GM18505 (cell line): ENCODE measurements at regions not wholly inside any gene's neighbourhood (a gene's known extent, or its start where the extent isn't known, plus 50 kb on each side); places are given as distances from the start of the nearest gene placed in this dataset.

Experiments used
- ATAC-seq: cut with Tn5 transposase; IDR thresholded peaks from one replicate; pipeline ENCODE4 v1.9.1; 2021; ENCODE audit not compliant: unreplicated experiment
- POLR2A ChIP-seq: IDR thresholded peaks from 4 replicates; pipeline ENCODE4 v1.6.1; 2011; ENCODE audit warnings: borderline replicate concordance; ENCODE audit not compliant: insufficient read depth, insufficient read length; ENCODE audit errors: extremely low read depth

GRCh38 chr2:66382091-66382490, 52.8 kb upstream of the MEIS1 start:
- ATAC-seq, result no peak
- TF ChIP-seq POLR2A, result no peak

- TF ChIP-seq POLR2A, result no peak
These were observed 55.5 kb upstream of the MEIS1 start for GRCh38 chr2:66379473-66379872.

GRCh38 chr2:66377832-66378231, 57.1 kb upstream of the MEIS1 start:
- TF ChIP-seq POLR2A, result no peak
- ATAC-seq, result no peak

More at GRCh38 chr2:66379473-66379872, 55.5 kb upstream of the MEIS1 start:
- ATAC-seq, result no peak

- no peak for ATAC-seq
- no peak for TF ChIP-seq POLR2A
These were observed 64.1 kb upstream of the MEIS1 start for GRCh38 chr2:66370824-66371223.

GRCh38 chr2:66366619-66367018, 68.3 kb upstream of the MEIS1 start:
- no peak for TF ChIP-seq POLR2A
- ATAC-seq, result no peak

- TF ChIP-seq POLR2A, result no peak
- no peak for ATAC-seq
These were observed 70.2 kb upstream of the MEIS1 start for GRCh38 chr2:66364495-66365333.

- TF ChIP-seq POLR2A, result no peak
- ATAC-seq, result no peak
These were observed 72.2 kb upstream of the MEIS1 start for GRCh38 chr2:66362701-66363100.

- no peak for TF ChIP-seq POLR2A
- ATAC-seq, result no peak
These were observed 88.7 kb upstream of the MEIS1 start for GRCh38 chr2:66346231-66346664.

GRCh38 chr2:66344087-66344663, 90.8 kb upstream of the MEIS1 start:
- no peak for TF ChIP-seq POLR2A

GRCh38 chr2:66343259-66343658, 91.7 kb upstream of the MEIS1 start:
- ATAC-seq, result no peak
- no peak for TF ChIP-seq POLR2A

More at GRCh38 chr2:66344087-66344663, 90.8 kb upstream of the MEIS1 start:
- ATAC-seq, result no peak

GRCh38 chr2:66340521-66340920, 94.4 kb upstream of the MEIS1 start:
- no peak for TF ChIP-seq POLR2A
- ATAC-seq, result no peak

- no peak for ATAC-seq
- no peak for TF ChIP-seq POLR2A
These were observed 100.5 kb upstream of the MEIS1 start for GRCh38 chr2:66334237-66335029.

- TF ChIP-seq POLR2A, result no peak
- no peak for ATAC-seq
These were observed 103.7 kb upstream of the MEIS1 start for GRCh38 chr2:66331176-66331575.
